ENCODE measurements at regions not wholly inside any gene's neighbourhood (a gene's known extent, or its start where the extent isn't known, plus 50 kb on each side); places are given as distances from the start of the nearest gene placed in this dataset.

DNA sequence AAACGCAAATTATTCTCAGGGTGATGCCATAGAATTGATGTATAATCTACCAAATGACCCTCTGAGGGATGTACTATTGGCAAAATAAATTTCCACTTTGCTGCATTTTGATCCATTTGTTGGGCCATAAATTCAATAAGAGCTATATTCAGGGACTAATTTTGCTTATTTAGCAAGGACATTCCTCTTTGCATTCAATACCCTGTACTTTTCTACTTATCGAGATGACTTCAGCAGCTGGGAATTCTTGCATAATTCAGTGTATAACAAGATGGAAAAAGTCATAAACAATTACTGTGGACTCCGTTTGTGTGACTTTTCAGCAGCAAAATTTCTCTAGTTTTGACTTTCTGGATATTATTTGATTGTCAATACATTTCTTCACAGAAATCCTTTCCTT lies 744.7 kb upstream of the CCDC179 start:
- no peaks in the 10 kb centered on the region for H3K36me3 ChIP-seq
- DNase-seq (no peak), ATAC-seq (no peak)
- no peak for TF ChIP-seq POLR2A (IDR thresholded peaks at IDR 0.05)
- TF ChIP-seq, protein P1, sequence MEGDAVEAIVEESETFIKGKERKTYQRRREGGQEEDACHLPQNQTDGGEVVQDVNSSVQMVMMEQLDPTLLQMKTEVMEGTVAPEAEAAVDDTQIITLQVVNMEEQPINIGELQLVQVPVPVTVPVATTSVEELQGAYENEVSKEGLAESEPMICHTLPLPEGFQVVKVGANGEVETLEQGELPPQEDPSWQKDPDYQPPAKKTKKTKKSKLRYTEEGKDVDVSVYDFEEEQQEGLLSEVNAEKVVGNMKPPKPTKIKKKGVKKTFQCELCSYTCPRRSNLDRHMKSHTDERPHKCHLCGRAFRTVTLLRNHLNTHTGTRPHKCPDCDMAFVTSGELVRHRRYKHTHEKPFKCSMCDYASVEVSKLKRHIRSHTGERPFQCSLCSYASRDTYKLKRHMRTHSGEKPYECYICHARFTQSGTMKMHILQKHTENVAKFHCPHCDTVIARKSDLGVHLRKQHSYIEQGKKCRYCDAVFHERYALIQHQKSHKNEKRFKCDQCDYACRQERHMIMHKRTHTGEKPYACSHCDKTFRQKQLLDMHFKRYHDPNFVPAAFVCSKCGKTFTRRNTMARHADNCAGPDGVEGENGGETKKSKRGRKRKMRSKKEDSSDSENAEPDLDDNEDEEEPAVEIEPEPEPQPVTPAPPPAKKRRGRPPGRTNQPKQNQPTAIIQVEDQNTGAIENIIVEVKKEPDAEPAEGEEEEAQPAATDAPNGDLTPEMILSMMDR (IDR thresholded peaks at IDR 0.05), result no peak
- intact Hi-C loops (cut with DNase I), result no loop called here
- H3K4me3 ChIP-seq, result no peak overlapping the region
- H3K27me3 ChIP-seq, result no peaks in the 10 kb centered on the region
- no peaks in the 10 kb centered on the region for H3K9me3 ChIP-seq
- 63 to 75% (median 69%) methylated on average over 3 of the region's 3 CpGs for WGBS, 4 donors
- H3K4me1 ChIP-seq, result no peaks in the 10 kb centered on the region
- no peak overlapping the region for H3K27ac ChIP-seq

DNA sequence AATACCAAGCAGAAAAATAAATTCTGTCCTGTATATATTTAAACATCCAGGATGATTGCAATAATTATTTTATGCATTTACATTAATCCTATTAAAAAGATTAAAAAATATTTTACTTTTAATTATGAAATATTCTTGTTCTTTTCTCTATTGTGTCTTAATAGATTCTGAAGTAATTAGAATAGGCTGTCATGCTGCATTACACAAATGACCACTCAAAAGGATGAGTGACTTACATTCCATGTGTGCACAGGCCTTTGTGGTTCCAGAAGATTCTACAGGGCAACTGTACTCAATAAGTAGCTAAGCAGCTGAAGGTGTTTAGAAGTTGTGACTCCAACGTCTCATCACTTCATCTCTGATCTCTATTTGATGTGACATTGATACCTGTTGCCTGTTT lies 745.9 kb upstream of the CCDC179 start:
- TF ChIP-seq, protein P1 (IDR thresholded peaks at IDR 0.05), result no peak
- TF ChIP-seq POLR2A (IDR thresholded peaks at IDR 0.05), result no peak
- ATAC-seq, result no peak
- intact Hi-C loops (cut with DNase I), result no loop called here
- DNase-seq, result no peak
- no peaks in the 10 kb centered on the region for H3K36me3 ChIP-seq
- no peaks in the 10 kb centered on the region for H3K4me1 ChIP-seq
- 64 to 77% (median 73%) methylated on average over 1 of the region's 1 CpG for WGBS, 4 donors
- H3K27ac ChIP-seq, result no peak overlapping the region
- no peaks in the 10 kb centered on the region for H3K9me3 ChIP-seq
- H3K4me3 ChIP-seq, result no peak overlapping the region
- H3K27me3 ChIP-seq, result no peaks in the 10 kb centered on the region

DNA sequence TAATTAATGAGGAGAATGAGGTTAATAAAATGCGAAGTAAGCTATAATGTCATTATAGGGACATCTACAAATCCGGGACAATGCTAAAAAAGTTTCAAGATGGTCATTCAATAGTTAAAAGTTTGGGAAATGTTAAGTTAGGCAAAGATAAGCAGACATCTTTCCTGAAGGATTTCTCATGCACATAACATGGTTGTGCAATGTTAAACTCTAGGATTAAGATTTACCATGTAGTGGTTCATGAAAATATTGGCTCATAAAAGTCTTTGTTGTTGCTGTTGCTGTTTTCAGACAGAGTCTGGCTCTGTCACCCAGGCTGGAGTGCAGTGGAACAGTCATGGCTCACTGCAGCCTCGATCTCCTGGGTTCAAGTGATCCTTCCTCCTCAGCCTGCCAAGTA lies 751.5 kb upstream of the CCDC179 start:
- Histone ChIP-seq H3K9me3 (peaks cover 0 to 12% (median 0%) of the 10 kb centered on the region in 12 donors), H3K27me3 (no peaks in the 10 kb centered on the region), H3K36me3 (no peaks in the 10 kb centered on the region), H3K4me1 (no peaks in the 10 kb centered on the region), H3K27ac (no peak overlapping the region), H3K4me3 (no peak overlapping the region)
- DNase-seq (no peak), ATAC-seq (no peak)
- intact Hi-C loops (cut with DNase I), result no loop called here
- WGBS, 4 donors, result 70 to 80% (median 78%) methylated on average over 3 of the region's 3 CpGs
- no peak for TF ChIP-seq POLR2A (IDR thresholded peaks at IDR 0.05)
- TF ChIP-seq, protein P1 (IDR thresholded peaks at IDR 0.05), result no peak

DNA sequence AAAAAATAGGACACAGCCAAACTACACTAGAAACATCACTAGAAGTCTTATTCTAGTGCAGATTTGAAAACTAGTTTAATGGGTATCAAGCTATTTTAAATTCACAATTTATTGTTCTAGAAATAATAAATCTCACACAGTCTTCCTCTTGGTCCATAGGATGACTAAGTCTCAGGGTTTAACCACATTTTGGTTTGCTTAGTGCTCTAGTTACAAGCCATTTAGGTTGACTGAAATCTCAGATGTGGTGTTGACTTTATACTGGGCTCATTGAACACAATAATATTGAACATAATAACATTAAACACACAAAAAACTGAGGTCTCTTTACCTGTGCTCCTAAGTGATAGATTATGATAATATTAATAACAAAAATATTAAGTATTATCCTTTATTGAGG lies 760.3 kb upstream of the CCDC179 start:
- no peaks in the 10 kb centered on the region for H3K4me1 ChIP-seq
- H3K4me3 ChIP-seq, result no peak overlapping the region
- intact Hi-C loops (cut with DNase I), result no loop called here
- no peak overlapping the region for H3K27ac ChIP-seq
- TF ChIP-seq, protein P1 (IDR thresholded peaks at IDR 0.05), result no peak
- no peak for TF ChIP-seq POLR2A (IDR thresholded peaks at IDR 0.05)
- H3K27me3 ChIP-seq, result no peaks in the 10 kb centered on the region
- ATAC-seq (no peak), DNase-seq (no peak)
- H3K36me3 ChIP-seq, result no peaks in the 10 kb centered on the region
- peaks cover 0 to 12% (median 0%) of the 10 kb centered on the region in 12 donors for H3K9me3 ChIP-seq
